Gastroesophageal sphincter (tissue), 3 donors: ENCODE measurements at regions not wholly inside any gene's neighbourhood (a gene's known extent, or its start where the extent isn't known, plus 50 kb on each side); places are given as distances from the start of the nearest gene placed in this dataset.

Source experiments
- EP300 ChIP-seq: sonication (generic); formaldehyde crosslinking; IDR thresholded peaks from one replicate; pipeline ENCODE4 v1.6.1; 2017; ENCODE audit warnings: antibody characterized with exemption, mild to moderate bottlenecking
- POLR2A ChIP-seq, 2 donors: fragments of 450-650 bp; IDR thresholded peaks; one replicate each; pipeline ENCODE4 v1.6.1; 2017; ENCODE audit warnings: antibody characterized with exemption in 2 of 2, mild to moderate bottlenecking in 2 of 2, moderate library complexity in 1 of 2
- POLR2AphosphoS5 ChIP-seq: sonication (generic); formaldehyde crosslinking; IDR thresholded peaks from one replicate; pipeline ENCODE4 v1.6.1; 2017; ENCODE audit warnings: antibody characterized with exemption
- TF ChIP-seq, protein P1 (sequence below), 4 experiments: fragments of 200-600 bp in 2 of 4; fragments of 450-650 bp in 2 of 4; sonication (generic) in 1 of 4; IDR thresholded peaks; one replicate each; pipeline ENCODE4 v1.5.1; 2017 to 2019; ENCODE audit warnings: antibody characterized with exemption in 4 of 4, mild to moderate bottlenecking in 2 of 4, moderate library complexity in 2 of 4

DNA sequence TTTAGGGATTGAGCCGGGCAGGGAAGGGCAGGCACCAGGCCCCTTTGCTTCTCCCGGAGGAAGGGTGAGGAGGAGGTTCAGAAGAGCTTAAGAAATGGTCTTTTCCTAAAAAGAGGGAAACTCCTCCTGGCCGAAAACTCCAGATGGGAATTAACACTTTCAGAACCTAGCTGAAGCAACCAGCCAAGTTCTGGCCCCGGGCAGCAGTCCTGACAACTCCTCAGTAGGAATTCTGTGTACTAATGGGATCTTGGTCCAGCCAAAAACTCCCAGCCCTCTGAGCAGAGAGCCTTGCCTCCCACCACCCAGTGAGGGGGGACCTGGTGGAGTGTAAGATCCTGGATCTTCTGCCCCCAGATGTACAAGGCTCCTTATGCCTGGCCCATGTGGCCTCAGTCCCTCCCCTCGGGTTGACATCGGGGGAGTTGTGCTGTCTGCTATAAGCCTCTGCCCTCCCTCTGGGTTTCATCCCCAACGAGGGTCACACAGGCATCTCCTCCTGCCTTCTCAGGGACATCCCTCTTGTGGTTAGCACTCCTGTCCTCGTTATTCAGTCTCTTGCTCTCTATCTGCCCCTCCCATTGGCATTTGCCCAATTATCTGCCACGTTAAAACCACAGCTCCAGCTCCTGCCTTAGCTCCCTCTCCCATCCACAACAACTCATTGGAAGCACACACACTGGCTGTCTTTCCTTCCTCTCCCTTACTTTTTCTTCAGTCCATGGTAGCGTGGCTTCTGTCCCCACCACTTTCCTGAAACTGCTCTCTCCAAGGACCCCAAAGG, 184.6 kb downstream of the CYP26B1 start:
- TF ChIP-seq, protein P1, sequence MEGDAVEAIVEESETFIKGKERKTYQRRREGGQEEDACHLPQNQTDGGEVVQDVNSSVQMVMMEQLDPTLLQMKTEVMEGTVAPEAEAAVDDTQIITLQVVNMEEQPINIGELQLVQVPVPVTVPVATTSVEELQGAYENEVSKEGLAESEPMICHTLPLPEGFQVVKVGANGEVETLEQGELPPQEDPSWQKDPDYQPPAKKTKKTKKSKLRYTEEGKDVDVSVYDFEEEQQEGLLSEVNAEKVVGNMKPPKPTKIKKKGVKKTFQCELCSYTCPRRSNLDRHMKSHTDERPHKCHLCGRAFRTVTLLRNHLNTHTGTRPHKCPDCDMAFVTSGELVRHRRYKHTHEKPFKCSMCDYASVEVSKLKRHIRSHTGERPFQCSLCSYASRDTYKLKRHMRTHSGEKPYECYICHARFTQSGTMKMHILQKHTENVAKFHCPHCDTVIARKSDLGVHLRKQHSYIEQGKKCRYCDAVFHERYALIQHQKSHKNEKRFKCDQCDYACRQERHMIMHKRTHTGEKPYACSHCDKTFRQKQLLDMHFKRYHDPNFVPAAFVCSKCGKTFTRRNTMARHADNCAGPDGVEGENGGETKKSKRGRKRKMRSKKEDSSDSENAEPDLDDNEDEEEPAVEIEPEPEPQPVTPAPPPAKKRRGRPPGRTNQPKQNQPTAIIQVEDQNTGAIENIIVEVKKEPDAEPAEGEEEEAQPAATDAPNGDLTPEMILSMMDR (IDR thresholded peaks at IDR 0.05): no peak
- no peak for TF ChIP-seq POLR2AphosphoS5
- no peak for TF ChIP-seq POLR2A (IDR thresholded peaks at IDR 0.05)
- no peak for TF ChIP-seq EP300
